NT2/D1 (cell line): ENCODE measurements at regions not wholly inside any gene's neighbourhood (a gene's known extent, or its start where the extent isn't known, plus 50 kb on each side); places are given as distances from the start of the nearest gene placed in this dataset.

Experiments used
- DNase-seq: peaks from one replicate; pipeline ENCODE4 v3.0.0-alpha.2; 2011; ENCODE audit warnings: low read depth, low spot score
- H3K27me3 ChIP-seq: 2 replicates; pipeline ENCODE4 v1.6.0; 2011; ENCODE audit warnings: mild to moderate bottlenecking; ENCODE audit not compliant: insufficient read length, insufficient read depth
- H3K36me3 ChIP-seq: 2 replicates; pipeline ENCODE4 v1.6.1; 2011; ENCODE audit warnings: mild to moderate bottlenecking, low read length, mixed read lengths; ENCODE audit not compliant: insufficient read depth, insufficient read length
- H3K4me1 ChIP-seq: 2 replicates; pipeline ENCODE4 v1.5.1; 2011; ENCODE audit not compliant: insufficient read depth, insufficient read length
- H3K4me3 ChIP-seq: 2 replicates; pipeline ENCODE4 v1.5.1; 2011; ENCODE audit warnings: low read depth; ENCODE audit not compliant: insufficient read length
- H3K9ac ChIP-seq: 2 replicates; pipeline ENCODE4 v1.6.0; 2011; ENCODE audit warnings: low read depth; ENCODE audit not compliant: insufficient read length
- H3K9me3 ChIP-seq: 2 replicates; pipeline ENCODE4 v1.5.1; 2011; ENCODE audit warnings: mild to moderate bottlenecking, low read length; ENCODE audit not compliant: insufficient read depth
- SUZ12 ChIP-seq: IDR thresholded peaks from 2 replicates; pipeline ENCODE4 v1.6.1; 2011; ENCODE audit not compliant: insufficient read length, insufficient read depth; ENCODE audit errors: extremely low read depth
- YY1 ChIP-seq: IDR thresholded peaks from 2 replicates; pipeline ENCODE4 v1.6.1; 2011; ENCODE audit not compliant: insufficient read length, insufficient read depth
- ZNF274 ChIP-seq: IDR thresholded peaks from 2 replicates; pipeline ENCODE4 v1.6.1; 2011; ENCODE audit warnings: mild to moderate bottlenecking, low read depth, low read length

DNA sequence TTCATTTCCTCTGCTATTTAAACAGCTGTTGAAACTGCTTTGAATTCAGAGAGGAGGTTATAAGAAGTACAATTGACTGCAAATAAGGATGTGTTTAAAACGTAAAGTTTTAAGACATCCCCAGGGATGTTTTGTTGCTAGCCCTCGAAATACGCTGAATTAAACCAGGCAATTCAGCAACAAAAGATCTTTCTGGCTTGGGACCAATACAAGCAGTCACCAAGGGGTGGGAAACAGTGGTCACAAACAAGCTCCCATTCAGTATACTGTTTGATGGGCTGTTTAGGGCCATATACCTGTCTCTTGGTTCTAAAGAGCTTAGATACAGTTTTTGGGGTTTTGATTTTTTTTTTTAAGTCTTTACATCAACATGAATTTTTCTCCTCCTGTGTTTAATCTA lies 446.3 kb upstream of the POT1 start:
- Histone ChIP-seq H3K9me3 (no peaks in the 10 kb centered on the region), H3K27me3 (no peaks in the 10 kb centered on the region), H3K4me3 (no peak overlapping the region), H3K36me3 (no peaks in the 10 kb centered on the region), H3K9ac (no peak overlapping the region), H3K4me1 (no peaks in the 10 kb centered on the region)
- no peak for DNase-seq
- TF ChIP-seq YY1 = no peak
- no peak for TF ChIP-seq SUZ12
- TF ChIP-seq ZNF274 = no peak

DNA sequence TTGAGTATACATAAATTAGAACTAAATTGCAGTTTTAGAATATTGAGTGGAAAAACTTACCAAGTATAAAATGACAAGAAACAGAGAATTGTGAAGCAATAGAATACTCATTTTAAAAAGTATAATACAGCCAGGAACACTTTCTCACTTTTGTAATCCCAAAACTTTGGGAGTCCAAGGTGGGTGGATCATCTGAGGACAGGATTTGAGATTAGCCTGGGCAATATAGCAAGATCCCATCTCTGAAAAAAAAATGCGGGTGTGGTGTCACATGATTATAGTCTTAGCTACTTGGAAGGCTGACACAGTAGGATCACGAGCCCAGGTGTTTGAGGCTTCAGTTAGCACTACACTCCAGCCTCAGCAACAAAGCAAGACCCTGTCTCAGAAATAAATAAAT lies 440.9 kb upstream of the POT1 start:
- Histone ChIP-seq H3K9me3 (no peaks in the 10 kb centered on the region), H3K4me1 (no peaks in the 10 kb centered on the region), H3K4me3 (no peak overlapping the region), H3K36me3 (no peaks in the 10 kb centered on the region), H3K9ac (no peak overlapping the region), H3K27me3 (no peaks in the 10 kb centered on the region)
- no peak for TF ChIP-seq SUZ12
- no peak for DNase-seq

DNA sequence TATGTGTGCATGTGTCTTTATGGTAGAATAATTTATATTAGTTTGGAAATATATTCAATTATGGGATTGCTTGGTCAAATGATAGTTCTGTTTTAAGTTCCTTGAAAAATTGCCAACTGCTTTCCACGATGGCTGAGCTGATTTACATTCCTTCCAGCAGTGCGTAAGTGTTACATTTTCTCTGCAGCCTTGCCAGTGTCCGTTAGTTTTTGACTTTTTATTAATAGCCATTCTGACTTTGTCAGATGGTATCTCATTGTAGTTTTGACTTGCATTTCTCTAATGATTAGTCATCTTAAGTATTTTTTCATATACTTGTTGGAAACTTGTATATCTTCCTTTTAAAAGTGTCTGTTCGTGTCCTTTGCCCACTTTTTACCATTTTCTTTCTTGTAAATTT lies 434.2 kb upstream of the POT1 start:
- Histone ChIP-seq H3K4me3 (no peak overlapping the region), H3K9me3 (no peaks in the 10 kb centered on the region), H3K4me1 (no peaks in the 10 kb centered on the region), H3K9ac (no peak overlapping the region), H3K27me3 (no peaks in the 10 kb centered on the region), H3K36me3 (no peaks in the 10 kb centered on the region)
- DNase-seq = no peak
- TF ChIP-seq ZNF274 (no peak), YY1 (no peak), SUZ12 (no peak)

DNA sequence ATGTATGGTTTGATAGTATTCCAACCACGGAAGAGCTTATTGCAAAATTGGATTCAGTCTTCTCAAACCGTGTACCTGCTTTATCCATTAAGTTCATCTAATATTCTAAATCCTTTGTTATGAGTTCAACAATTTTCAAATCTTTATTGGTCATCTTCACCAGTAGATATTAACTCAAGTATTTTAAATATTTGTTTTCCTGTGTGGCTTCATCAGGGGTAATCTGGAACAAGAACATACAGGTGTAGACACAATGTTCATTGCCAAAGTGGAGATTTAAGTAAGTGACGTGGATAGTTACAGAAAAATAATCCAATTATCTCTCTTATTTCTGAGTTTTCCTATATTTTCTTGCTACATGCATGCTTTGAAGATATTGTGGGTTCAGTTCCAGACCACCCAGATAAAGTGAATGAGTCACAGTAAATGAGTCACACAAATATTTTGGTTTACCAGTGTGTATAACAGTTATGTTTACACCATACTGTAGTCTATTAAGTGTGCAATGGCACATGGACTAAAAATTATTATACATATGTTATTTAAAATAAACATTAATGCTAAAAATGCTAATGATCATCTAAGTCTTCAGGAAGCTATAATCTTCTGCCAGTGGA lies 429.0 kb upstream of the POT1 start:
- Histone ChIP-seq H3K9me3 (no peaks in the 10 kb centered on the region), H3K4me3 (no peak overlapping the region), H3K4me1 (no peaks in the 10 kb centered on the region), H3K9ac (no peak overlapping the region), H3K36me3 (no peaks in the 10 kb centered on the region), H3K27me3 (no peaks in the 10 kb centered on the region)
- DNase-seq = no peak
- no peak for TF ChIP-seq ZNF274
- TF ChIP-seq YY1 = no peak
- no peak for TF ChIP-seq SUZ12

DNA sequence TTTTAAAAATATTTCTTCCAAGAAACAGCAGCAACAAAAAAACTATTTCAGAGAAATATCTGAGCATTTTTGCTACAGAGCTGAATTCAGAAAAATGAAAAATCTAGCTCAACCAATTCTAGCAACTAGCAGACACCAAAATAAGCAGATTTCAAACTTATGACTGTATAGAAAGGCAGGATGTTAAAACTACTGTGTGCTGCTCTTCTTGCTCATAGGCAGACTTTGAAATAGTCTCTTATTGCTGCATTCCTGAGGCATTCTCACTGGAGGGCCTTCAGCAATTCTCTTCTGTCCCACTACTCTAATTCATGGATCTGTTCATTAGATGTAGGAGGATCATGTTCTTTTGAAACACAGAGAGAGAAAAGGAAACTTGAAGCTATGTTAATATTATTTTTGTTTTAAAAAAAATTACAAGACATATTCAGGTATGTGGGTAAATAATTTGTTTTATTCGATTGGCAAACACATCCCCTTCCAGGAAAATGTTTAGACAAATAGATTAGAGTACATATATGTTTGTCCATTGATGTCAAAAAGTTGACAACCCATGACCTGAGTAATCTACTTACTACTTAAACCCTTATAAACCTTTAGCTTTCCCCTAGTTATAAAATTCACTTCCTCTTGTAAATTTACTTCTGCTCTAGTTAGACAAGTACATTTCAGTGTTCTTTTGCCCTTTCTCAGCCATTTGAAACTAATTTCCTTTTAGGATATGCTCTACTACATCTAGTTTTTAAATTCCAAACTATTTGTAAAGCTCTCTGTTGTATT lies 428.2 kb upstream of the POT1 start:
- no peak overlapping the region for H3K9ac ChIP-seq

DNA sequence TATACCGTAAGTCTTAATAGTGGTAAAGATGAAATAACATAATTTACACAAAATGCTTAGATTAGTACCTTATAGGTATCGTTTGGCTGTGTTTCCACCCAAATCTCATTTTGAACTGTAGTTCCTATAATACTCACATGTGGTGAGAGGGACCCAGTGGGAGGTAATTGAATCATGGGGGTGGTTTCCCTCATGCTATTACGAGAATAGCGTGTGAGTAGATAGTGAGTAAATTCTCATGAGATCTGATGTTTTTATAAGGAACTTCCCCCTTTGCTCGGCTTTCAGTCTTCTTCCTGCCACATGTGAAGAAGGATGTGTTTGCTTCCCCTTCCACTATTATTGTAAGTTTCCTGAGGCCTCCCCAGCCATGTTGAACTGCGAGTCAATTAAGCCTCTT lies 426.3 kb upstream of the POT1 start:
- no peak for TF ChIP-seq YY1
- TF ChIP-seq SUZ12 = no peak
- no peak for TF ChIP-seq ZNF274
- no peak overlapping the region for H3K9ac ChIP-seq
- no peaks in the 10 kb centered on the region for H3K9me3 ChIP-seq
- no peaks in the 10 kb centered on the region for H3K4me1 ChIP-seq
- no peaks in the 10 kb centered on the region for H3K27me3 ChIP-seq
- no peaks in the 10 kb centered on the region for H3K36me3 ChIP-seq
- H3K4me3 ChIP-seq = no peak overlapping the region
- DNase-seq = no peak

More for the DNA sequence above, 428.2 kb upstream of the POT1 start:
- DNase-seq = no peak
- Histone ChIP-seq H3K27me3 (no peaks in the 10 kb centered on the region), H3K4me1 (no peaks in the 10 kb centered on the region), H3K9me3 (no peaks in the 10 kb centered on the region), H3K36me3 (no peaks in the 10 kb centered on the region), H3K4me3 (no peak overlapping the region)
- no peak for TF ChIP-seq ZNF274
- TF ChIP-seq SUZ12 = no peak
- TF ChIP-seq YY1 = no peak

DNA sequence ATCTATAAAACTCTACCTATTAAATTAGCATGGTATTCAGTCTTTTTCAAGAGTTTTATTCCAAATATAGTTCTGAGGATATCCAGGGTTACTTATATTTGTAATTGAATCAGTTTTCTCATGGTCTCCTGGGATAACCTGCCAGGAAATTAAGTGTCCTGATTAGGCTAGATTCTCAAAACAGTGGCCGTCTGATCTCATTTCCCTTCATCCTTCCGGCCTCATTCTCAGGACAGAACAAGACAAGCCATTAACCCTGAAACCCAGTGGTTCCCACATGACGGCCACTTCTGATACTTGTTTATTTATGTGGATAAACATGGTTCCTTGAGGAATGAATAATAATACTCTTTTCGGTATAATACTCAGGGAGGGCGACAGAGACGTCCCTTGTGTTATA lies 417.6 kb upstream of the POT1 start:
- no peak for DNase-seq
- no peaks in the 10 kb centered on the region for H3K36me3 ChIP-seq
- no peaks in the 10 kb centered on the region for H3K4me1 ChIP-seq
- TF ChIP-seq ZNF274 = no peak
- no peak for TF ChIP-seq SUZ12
- H3K4me3 ChIP-seq = no peak overlapping the region
- H3K9me3 ChIP-seq = no peaks in the 10 kb centered on the region
- H3K9ac ChIP-seq = no peak overlapping the region
- no peaks in the 10 kb centered on the region for H3K27me3 ChIP-seq

DNA sequence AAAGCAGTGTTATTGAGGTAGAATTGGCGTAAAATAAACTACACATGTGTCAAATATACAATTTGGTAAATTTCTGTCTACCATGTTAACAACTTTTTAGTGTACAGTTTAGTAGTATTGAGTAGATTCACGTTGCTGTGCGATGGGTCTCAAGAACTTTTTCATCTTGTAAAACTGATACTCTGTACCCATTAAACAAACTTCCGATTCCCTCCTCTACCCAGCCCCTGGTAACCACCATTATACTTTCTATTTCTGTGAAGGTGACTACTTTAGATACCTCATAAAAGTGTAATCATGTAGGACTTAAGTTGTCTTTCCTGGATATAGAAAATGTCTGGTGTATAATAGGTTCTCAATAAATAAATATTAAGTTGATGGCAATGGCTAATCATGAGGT lies 408.5 kb upstream of the POT1 start:
- TF ChIP-seq YY1 (no peak), ZNF274 (no peak), SUZ12 (no peak)
- DNase-seq = no peak
- Histone ChIP-seq H3K36me3 (no peaks in the 10 kb centered on the region), H3K9me3 (no peaks in the 10 kb centered on the region), H3K9ac (no peak overlapping the region), H3K4me1 (no peaks in the 10 kb centered on the region), H3K27me3 (no peaks in the 10 kb centered on the region), H3K4me3 (no peak overlapping the region)
